GM21825 (cell line): ENCODE measurements at regions not wholly inside any gene's neighbourhood (a gene's known extent, or its start where the extent isn't known, plus 50 kb on each side); places are given as distances from the start of the nearest gene placed in this dataset.
"Not testable (repeated sequence)": the region's sequence is repeated elsewhere in the genome, so short reads cannot be mapped to it uniquely, and the experiment has no call there.

Experiments
- ATAC-seq: cut with Tn5 transposase; IDR thresholded peaks from one replicate; pipeline ENCODE4 v1.9.1; 2021; ENCODE audit warnings: mild to moderate bottlenecking, moderate library complexity; ENCODE audit not compliant: unreplicated experiment

DNA sequence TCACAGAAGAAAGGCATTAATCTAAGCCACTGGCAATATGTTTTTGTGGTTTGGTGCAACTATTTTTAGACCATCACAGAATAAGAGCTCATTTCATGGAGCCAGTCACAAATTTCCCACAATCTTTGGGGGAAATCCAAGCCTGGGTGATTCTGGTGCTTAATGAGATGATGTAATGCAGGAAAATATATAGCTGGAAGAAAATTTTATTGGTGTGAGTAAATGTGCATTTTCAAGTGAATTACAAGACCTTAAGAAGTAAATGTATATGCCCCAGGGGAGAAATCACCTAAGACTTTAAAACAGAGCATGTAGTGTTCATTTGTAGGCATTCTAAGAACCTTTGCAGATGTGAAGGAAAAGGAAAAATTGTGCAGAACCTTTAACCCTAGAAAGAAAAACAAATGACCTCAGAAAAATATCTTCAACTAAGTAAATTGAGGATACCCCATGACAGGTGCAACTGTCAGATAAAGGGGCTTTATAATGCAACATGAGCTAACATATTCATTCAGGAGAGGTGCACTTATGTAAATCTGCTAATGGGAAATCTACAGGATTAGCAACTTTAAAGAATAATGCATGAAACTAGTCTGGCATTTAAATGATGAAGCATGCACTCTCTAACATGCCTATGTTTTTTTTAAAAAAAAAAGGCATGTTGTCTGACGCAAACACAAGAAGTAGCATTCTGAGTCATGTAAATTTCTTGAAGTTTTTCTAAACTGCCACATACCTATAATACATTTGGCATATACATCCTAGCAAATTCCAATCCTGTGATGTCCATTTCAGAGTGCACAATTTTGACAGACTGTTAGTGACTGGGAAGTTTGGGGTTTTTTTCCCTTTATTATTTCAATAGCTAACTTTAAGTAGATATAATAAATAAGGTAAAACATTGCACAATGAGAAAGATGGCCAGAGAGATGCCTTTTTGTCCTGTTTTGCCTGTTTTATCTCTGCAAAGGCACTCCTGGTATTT is 105.1 kb downstream of the MEX3B start:
- no peak for ATAC-seq

DNA sequence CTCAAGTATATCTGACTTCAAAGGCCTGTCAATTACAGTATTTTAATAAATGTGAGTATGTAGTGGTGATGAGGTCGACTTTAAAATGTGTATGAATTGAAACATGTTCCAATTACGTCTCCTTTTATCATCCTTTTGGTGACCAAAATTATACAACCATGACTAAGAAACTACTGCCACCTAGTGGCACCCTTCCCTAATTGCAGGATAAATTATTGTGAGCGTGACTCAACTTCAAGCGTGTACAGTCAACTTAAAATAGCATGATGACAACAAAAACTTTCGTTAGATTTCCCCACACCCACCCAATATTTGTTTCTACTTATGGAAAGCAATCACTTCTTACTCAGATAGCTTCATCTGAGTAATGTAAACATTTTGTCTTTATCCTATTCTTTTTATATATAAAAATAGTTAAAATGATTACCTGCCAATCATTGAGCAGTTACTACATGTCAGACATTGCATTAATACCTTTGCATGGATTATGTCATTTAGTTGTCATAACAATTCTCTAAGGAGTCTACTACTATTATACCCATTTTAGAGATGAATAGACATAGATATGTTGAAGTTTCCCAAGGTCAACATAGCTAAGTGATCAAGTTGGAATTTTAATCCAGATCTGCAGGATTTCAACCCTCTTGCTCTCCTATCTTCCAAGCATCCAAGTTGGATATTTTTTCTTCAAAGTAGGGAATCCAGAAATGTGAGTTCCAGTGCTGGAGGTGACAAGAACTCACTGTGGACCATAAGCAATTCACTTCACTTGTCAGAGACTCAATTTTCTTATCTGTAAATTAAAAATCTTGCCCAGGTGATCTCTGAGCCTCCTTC is 106.0 kb downstream of the MEX3B start:
- no peak for ATAC-seq

DNA sequence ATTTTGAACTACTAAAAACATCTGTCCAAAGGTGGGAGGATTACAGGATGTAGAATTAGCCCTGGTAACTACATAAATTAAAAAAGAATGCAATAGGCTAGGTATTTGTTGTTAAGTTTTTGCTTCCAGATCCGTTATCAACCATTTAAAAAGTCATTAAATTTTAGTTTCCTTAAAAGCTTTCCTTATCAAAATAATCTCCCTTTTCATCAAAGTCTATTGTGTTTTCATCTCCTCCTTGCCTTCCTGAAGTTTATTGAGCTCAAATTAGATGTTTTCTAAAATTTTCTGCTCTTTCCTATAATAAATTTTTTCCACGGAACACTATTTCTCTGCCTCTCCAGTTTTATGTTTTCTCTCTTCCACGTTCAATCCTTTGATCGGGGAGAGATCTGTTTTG is 108.6 kb downstream of the MEX3B start:
- ATAC-seq: no peak

DNA sequence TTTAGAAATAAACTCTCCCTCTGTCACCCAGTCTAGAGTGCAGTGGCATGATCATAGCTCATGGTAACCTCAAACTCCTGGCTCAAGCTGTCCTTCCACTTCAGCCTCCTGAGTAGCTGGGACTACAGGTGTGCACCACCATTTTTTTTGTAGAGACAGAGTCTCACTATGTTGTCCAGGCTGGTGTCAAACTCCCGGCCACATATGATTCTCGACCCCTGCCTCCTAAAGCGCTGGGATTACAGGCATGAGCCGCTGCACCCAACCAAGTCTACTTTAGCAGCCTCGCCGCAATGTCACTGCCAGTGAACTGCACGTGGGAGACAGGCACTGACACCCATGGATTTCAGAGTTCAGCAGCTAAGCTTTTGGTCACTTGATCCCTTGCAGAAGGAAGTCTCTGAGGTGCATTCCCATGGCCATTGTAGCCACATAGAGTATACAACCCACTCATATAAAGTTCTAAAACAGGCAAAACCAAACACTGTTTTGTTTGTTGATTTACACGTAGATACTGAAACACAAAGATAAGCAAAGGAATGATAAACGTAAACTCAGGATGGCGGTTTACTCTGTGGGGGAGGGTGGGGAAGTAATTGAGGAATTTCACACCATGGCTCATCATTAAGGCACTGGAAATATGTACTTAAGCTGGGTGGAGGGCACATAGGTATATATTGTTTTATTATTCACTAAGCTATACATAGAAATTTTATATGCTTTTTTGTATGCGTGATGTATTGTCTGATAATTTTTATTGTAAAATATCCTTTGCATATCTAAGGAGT is 115.0 kb downstream of the MEX3B start:
- no peak for ATAC-seq

GRCh38 chr15:81929557-81929956 is 116.3 kb downstream of the MEX3B start:
- ATAC-seq: no peak

GRCh38 chr15:81926981-81927380 is 118.8 kb downstream of the MEX3B start:
- no peak for ATAC-seq

- ATAC-seq: no peak
Measured at GRCh38 chr15:81924729-81925128, 121.1 kb downstream of the MEX3B start.

DNA sequence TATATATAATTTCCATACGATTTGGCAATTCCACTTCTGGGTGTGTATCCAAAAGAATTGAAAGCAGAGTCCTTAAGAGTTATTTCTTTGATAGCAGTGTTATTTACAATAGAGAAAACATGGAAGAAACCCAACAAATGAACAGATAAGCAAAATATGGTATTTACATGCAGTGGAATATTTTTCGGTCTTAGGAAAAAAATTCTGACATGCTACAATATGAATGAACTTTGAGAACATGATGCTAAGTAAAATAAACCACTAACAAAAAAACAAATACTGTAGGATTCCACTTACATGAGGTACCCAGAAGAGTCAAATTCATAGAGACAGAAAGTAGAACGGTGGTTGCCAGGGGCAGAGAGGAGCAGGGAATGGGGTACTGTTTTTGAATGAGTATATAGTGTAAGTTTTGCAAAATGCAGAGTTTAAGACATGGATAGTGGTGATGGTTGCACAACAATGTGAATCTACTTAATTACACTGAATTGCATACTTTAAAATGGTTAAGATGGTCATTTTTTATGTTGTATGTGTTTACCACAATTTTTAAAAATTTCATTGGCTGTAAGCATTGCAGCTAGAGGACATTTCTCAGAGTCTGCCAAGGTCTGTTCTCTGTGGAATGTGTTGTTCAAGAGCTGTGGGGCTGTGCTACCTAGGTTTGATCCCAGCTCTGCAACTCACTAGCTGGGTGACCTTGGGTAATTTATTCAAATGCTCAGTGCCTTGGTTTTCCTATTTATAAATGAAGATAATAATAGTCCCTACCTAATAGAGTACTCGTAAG is 122.1 kb downstream of the MEX3B start:
- no peak for ATAC-seq

- no peak for ATAC-seq
Measured at GRCh38 chr15:81922143-81922542, 123.7 kb downstream of the MEX3B start.

DNA sequence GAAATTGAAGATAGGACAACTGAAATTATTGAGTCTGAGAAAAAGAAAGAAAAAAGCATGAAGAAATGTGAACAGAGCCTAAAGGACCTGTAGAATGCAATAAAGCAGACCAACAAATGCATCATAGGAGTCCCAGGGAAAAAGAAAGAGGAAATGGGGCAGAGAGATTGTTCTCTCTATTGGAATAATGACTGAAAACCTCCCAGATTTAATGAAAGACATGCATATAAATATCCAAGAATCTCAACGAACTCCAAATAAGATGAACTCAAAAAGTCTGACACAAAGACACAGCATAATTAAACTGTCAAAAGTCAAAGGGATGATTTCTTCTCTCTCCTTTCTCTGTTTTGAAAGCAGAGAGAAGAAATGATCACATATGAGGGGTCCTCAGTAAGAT is 124.7 kb downstream of the MEX3B start:
- ATAC-seq: no peak

GRCh38 chr15:81918767-81919166 is 127.1 kb downstream of the MEX3B start:
- ATAC-seq: not testable (repeated sequence)

- ATAC-seq: no peak
Measured at GRCh38 chr15:81916451-81916850, 129.4 kb downstream of the MEX3B start.

GRCh38 chr15:81915990-81916389 is 129.8 kb downstream of the MEX3B start:
- ATAC-seq: no peak

DNA sequence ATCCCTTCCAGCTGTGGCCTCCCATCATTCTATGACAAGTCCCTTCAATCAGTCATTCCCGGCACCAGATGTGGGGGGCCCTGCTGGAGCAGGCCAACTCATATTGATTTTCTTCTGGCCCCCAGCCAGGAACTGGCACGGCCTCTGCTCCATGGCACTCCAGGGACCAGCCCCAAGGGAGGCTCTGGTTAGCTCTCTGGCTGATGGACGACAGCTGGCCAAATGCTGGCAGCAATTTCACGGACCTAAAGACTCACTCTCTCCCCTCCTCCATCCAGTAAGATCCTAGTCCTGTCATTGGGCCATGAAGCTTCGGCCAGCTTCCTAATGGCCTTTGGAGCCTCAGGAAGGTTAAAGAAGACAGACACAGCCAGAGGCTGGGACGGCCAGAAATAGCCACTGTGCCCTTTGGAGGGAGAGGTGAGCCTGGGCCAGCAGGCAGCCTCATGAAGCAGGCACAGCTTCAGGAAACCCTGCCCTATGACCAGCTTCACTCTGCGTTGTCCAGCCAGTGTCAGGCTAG is 131.0 kb downstream of the MEX3B start:
- ATAC-seq: no peak

- no peak for ATAC-seq
Measured at GRCh38 chr15:81914333-81914732, 131.5 kb downstream of the MEX3B start.

GRCh38 chr15:81911022-81911971 is 134.5 kb downstream of the MEX3B start:
- no peak for ATAC-seq

DNA sequence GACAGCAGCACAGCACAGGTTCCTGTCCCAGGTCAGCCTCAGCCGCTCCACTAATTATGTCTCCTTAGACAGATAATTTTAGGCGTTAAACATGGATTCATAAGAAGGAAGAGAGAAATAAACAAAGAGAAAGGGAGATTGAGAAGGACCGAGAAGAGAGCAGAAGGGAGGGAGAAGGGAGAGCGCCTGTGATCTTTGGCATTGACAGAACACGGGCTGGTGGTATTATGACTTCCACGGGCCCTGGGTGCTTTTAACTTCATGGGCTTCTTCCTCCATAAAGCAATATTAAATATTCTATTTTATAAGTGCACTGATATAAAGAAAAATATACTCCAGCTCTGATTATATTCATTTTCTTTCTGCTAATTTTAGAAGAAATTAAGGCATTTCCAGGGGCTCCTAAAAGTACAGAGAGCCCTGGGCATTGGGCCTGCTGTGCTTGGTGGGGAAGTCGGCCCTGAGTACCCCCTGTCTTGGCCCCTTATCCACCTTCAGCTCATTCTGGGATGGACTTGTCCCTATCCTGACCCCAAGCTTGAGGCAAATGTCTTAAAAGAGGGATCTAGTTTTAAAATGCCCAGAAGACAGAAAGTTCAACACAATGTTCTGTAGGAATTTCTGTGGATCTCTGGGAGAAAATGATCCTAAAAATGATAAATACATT is 135.3 kb downstream of the MEX3B start:
- ATAC-seq: no peak

DNA sequence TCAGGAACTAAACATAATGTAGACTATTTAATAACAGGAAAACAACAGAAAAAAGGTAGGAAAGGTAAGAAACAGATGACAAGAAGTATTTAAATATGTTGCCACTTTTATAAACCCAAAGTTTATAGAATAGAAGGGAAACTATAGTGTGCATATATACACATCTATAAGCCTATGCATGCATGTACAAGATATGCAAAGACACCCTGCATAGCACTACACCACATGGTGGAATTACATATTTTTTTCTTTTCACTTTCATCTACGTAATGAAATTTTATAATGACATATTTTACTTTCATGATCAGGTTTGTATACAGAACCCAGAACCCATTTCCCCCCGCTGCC is 136.8 kb downstream of the MEX3B start:
- ATAC-seq: no peak
